ENCODE measurements at regions not wholly inside any gene's neighbourhood (a gene's known extent, or its start where the extent isn't known, plus 50 kb on each side); places are given as distances from the start of the nearest gene placed in this dataset.

DNA sequence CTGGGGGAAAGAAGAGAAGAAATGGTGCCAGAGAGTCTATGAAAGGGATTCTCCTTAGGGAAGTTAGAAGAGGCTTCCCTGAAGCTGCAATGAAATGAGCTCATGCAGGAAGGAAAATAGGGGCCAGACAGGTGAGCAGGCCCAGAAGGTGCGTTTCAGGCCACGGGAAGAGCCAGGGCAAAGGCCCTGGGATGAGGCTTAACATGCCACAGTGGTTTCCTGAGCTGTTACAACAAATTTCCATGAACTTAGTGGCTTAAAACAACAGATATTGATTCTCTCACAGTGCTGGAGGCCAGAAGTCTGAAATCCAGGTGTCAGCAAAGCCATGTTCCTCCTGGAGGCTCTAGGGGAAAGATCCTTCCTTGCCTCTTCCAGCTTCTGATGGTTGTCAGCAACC, 167.9 kb downstream of the TFAP2C start:
- Mint-ChIP-seq H3K27me3 (peaks cover under 1% of the 10 kb centered on the region), H3K4me3 (no peak overlapping the region), H3K4me1 (no peaks in the 10 kb centered on the region), H3K9me3 (peaks cover 8% of the 10 kb centered on the region), H3K27ac (no peak overlapping the region), H3K36me3 (no peaks in the 10 kb centered on the region)
- no peak for DNase-seq

DNA sequence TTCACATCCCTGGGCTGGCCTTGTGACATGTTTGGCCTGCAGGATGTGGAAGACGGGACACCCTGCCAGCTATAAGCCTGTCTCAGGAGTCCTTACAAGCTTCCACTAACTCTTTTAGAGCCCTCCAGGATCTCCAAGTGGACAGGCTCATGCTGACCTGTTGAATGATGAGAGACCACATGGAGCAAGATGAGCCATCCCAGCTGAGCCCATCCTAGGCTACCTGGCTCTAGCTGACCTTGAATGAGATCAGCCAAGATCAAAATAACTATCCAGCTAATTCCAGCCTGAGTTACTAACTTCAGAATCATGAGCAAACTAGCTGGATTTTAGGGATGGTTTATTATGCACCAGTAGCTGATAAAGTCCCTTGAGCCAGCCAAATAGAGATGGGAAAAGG, 169.5 kb downstream of the TFAP2C start:
- no peak overlapping the region for H3K27ac Mint-ChIP-seq
- peaks cover 4% of the 10 kb centered on the region for H3K27me3 Mint-ChIP-seq

DNA sequence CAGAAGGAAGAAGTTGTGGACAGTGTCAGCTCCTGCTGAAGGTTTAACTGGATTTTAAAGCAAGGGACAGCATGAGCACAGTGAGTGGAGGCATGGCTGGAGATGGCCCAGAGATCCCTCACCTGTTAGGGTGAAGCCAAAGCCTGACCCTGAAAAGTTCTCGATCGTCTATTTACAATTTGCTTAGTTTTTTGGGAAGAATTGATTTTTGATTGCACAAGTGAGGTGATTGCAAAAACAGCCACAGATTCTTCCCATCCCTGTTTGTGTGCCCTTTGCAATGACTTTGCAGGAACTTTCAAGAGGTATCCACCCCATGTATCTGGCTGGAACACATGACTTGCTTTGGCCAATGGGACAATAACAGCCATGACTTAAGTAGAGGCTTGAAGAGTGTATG, 170.1 kb downstream of the TFAP2C start:
- H3K27ac Mint-ChIP-seq: no peak overlapping the region
- no peaks in the 10 kb centered on the region for H3K4me1 Mint-ChIP-seq
- peaks cover 8% of the 10 kb centered on the region for H3K9me3 Mint-ChIP-seq
- H3K4me3 Mint-ChIP-seq: no peak overlapping the region
- no peak for DNase-seq
- H3K36me3 Mint-ChIP-seq: no peaks in the 10 kb centered on the region
- H3K27me3 Mint-ChIP-seq: peaks cover 4% of the 10 kb centered on the region

More for the DNA sequence above, 169.5 kb downstream of the TFAP2C start:
- H3K36me3 Mint-ChIP-seq: no peaks in the 10 kb centered on the region
- peaks cover 8% of the 10 kb centered on the region for H3K9me3 Mint-ChIP-seq
- no peaks in the 10 kb centered on the region for H3K4me1 Mint-ChIP-seq
- no peak overlapping the region for H3K4me3 Mint-ChIP-seq
- DNase-seq: no peak

GRCh38 chr20:56800088-56800487, 171.0 kb downstream of the TFAP2C start:
- H3K4me1 Mint-ChIP-seq: no peaks in the 10 kb centered on the region
- no peaks in the 10 kb centered on the region for H3K36me3 Mint-ChIP-seq
- H3K27me3 Mint-ChIP-seq: peaks cover 4% of the 10 kb centered on the region
- peaks cover 8% of the 10 kb centered on the region for H3K9me3 Mint-ChIP-seq
- no peak overlapping the region for H3K4me3 Mint-ChIP-seq
- no peak for DNase-seq
- no peak overlapping the region for H3K27ac Mint-ChIP-seq

DNA sequence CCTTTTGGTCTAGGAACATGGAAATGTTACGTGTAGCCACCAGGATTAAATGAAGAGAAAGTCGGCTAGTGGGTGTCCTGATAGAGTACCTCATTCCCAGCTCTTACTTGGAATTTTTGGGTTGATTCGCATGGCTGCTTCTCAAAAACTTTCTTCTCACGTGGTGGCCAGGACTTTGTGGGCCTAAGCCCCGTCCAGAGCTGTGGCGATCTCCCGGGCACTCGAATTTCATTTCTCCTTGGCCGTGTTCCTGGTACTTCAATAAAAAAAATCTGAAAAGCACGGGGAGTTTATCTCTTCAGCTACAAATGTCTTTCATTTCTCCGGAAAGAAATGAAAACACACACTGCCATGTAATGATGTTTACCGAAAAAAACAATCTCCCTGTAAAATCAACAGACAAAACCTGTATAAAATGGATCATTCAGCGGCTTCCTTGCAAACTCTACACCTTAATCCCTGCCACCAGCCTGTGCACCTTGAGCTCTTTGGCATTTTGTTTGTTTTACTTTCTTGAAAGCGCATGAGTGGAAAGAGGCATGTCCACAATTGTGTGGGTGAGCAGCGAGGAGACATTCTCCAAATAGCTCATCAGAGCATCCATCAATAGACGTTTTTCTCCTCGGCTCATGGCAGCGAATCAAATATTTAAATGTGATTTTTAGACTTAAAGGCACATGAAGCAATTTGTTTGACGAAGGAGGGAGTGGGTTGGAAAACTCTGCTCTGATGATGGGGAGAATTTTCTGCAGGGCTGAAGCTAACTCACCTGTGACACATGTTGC, 173.1 kb downstream of the TFAP2C start:
- Mint-ChIP-seq H3K4me3 (no peak overlapping the region), H3K36me3 (no peaks in the 10 kb centered on the region), H3K9me3 (peaks cover 8% of the 10 kb centered on the region), H3K27me3 (peaks cover 8% of the 10 kb centered on the region), H3K4me1 (no peaks in the 10 kb centered on the region), H3K27ac (no peak overlapping the region)
- no peak for DNase-seq

DNA sequence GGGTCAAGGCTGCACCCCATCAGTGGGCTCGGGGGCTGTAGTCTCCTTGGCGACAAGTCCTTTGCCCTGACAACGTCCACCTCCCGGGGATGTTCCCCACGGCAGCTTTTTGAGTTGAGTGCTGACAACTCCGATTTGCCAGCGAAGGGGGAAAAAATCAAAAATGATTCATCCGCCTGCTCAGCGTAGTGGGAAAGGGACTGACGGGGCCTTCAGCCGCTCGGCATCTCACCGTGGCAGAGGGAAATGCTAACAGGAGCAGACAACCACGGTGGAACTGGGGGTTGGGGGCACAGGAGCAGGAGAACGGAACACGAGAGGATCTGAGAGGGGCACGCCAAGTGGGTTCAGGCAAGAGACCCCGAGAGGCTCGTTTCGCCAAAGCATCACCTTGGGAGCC, 173.7 kb downstream of the TFAP2C start:
- no peak overlapping the region for H3K27ac Mint-ChIP-seq
- H3K27me3 Mint-ChIP-seq: peaks cover 8% of the 10 kb centered on the region
- DNase-seq: no peak

GRCh38 chr20:56805313-56805712, 176.2 kb downstream of the TFAP2C start:
- Mint-ChIP-seq H3K4me1 (no peaks in the 10 kb centered on the region), H3K9me3 (no peaks in the 10 kb centered on the region), H3K27me3 (peaks cover 8% of the 10 kb centered on the region), H3K27ac (no peak overlapping the region), H3K36me3 (no peaks in the 10 kb centered on the region), H3K4me3 (no peak overlapping the region)
- DNase-seq: no peak

More for the DNA sequence above, 173.7 kb downstream of the TFAP2C start:
- no peak overlapping the region for H3K4me3 Mint-ChIP-seq
- H3K9me3 Mint-ChIP-seq: peaks cover 8% of the 10 kb centered on the region
- no peaks in the 10 kb centered on the region for H3K4me1 Mint-ChIP-seq
- H3K36me3 Mint-ChIP-seq: no peaks in the 10 kb centered on the region

DNA sequence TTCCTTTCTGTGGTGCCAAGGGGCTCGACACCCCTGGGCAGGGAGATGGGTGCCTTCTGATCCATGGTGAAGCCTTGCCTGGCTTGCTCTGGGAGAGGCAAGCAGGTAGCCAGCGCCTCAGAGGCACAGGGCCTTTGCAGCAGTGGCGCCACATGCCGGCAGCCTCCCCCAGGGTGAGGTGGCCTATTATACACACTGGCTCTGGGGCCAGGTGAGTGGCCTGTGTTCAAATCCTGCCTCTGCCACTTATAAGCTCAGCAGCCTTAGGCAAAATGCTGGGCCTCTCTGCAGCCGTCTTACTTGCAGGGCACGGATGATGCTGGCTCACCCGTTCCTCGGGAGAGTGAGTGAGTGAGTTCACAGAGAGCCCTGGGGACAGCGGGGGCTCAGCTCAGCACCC, 176.9 kb downstream of the TFAP2C start:
- Mint-ChIP-seq H3K27me3 (peaks cover 8% of the 10 kb centered on the region), H3K4me3 (no peak overlapping the region), H3K27ac (no peak overlapping the region), H3K36me3 (no peaks in the 10 kb centered on the region), H3K4me1 (no peaks in the 10 kb centered on the region), H3K9me3 (no peaks in the 10 kb centered on the region)
- DNase-seq: no peak

DNA sequence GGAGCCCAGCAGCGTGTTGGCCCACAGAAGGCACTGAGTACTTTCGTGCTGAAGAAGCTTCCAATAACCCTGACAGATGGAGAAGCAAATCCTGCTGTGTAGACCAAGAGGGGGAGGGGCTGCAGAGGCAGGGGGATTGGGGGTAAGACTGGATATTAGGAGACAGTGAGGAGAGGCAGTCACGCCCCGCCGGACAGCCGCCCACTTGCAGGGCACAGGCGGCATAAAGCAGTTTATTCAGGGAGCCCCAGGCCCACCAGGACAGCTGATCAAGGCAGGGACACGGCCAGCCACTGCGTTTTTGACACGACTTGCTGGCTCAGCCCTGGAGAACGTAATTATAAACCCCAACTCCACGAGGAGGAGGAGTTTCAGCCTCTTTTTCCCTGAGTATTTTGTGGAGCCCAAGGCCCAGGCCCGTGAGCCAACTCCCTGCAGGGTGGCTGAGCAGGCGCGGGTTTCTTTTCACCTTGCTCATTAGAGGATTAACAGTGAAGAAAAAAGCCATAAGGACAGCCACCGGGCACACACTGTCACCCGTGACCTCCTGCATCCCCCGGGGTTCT, 177.9 kb downstream of the TFAP2C start:
- Mint-ChIP-seq H3K4me3 (no peak overlapping the region), H3K27ac (no peak overlapping the region), H3K36me3 (no peaks in the 10 kb centered on the region), H3K27me3 (peaks cover 8% of the 10 kb centered on the region), H3K9me3 (no peaks in the 10 kb centered on the region), H3K4me1 (no peaks in the 10 kb centered on the region)
- DNase-seq: no peak

DNA sequence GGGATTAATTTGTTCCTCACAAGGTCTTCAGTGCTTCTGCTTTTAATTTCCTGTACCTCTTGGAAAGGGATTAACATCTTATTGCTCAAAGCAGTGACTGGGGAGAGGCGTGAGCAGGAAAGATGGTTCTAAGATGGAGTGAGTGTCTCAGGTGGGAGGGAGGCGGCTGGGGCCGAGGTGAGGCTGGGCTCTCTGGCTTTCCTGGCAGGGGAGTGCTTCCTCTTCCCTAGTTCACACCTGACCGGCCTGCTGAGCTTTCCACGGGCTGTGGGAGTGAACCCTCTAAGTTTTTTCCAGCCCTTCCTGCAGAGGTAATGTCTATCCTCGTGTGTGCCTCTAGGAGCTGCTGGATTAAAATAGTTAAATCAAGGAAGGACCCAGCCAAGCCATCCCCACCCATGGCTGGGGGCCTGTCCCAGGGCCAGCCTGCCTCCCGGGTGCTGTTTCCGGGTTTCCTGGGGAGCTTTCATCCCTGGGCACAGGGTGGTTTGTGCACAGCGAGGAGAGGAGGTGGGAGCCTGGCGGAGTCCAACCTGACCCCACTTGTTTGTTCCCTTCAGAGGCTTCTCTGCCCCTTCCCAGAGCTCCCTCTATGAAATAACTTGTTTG, 179.1 kb downstream of the TFAP2C start:
- no peak for DNase-seq
- Mint-ChIP-seq H3K9me3 (no peaks in the 10 kb centered on the region), H3K27ac (no peak overlapping the region), H3K4me3 (no peak overlapping the region), H3K4me1 (no peaks in the 10 kb centered on the region), H3K36me3 (no peaks in the 10 kb centered on the region), H3K27me3 (peaks cover 4% of the 10 kb centered on the region)

DNA sequence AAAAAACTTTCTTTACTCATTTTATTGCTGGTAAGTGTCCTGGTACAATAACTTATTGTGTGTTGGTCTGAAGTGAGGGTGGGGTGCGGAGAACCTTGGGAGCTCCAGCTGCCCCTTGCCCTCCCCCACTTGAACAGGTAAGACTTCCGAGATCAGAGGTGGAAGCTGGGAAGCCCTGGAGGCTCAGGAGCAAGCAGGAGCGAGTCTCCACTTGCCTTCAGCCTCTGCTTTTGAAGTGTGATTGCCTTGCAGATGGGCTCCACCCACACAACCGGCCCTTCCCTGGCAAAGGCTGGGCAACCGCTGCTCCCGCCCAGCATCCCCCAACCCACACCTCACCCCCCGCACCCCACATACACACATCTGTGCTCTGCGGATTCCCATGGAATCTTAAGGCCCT, 179.6 kb downstream of the TFAP2C start:
- H3K9me3 Mint-ChIP-seq: no peaks in the 10 kb centered on the region

GRCh38 chr20:56809668-56810067, 180.6 kb downstream of the TFAP2C start:
- H3K27ac Mint-ChIP-seq: no peak overlapping the region
- no peaks in the 10 kb centered on the region for H3K36me3 Mint-ChIP-seq
- no peak for DNase-seq
- H3K4me3 Mint-ChIP-seq: no peak overlapping the region
- H3K9me3 Mint-ChIP-seq: peaks cover under 1% of the 10 kb centered on the region
- H3K27me3 Mint-ChIP-seq: peaks cover 4% of the 10 kb centered on the region
- no peaks in the 10 kb centered on the region for H3K4me1 Mint-ChIP-seq

More for the DNA sequence above, 179.6 kb downstream of the TFAP2C start:
- no peaks in the 10 kb centered on the region for H3K4me1 Mint-ChIP-seq
- no peak for DNase-seq
- H3K4me3 Mint-ChIP-seq: no peak overlapping the region
- no peaks in the 10 kb centered on the region for H3K36me3 Mint-ChIP-seq
- H3K27ac Mint-ChIP-seq: no peak overlapping the region
- peaks cover 4% of the 10 kb centered on the region for H3K27me3 Mint-ChIP-seq

DNA sequence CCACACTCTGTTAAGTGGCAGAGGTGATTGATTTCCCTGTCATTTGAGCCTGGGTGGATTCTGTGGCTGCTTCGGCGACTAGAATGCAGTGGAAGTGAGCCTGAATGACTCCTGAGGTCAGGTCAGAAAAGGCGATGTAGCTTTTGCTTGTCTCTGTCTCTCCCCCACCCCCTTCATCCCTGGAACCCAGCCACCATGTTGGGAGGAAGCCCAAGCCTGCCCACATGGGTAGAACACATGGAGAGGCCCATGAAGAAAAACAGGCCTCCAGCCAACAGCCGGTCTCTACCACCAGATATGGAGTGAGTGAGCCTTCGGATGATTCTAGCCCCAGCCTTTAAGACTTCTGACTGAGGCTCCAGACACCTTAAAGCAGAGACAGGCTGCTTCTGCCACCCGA, 181.0 kb downstream of the TFAP2C start:
- Mint-ChIP-seq H3K4me1 (no peaks in the 10 kb centered on the region), H3K4me3 (no peak overlapping the region), H3K9me3 (peaks cover 2% of the 10 kb centered on the region), H3K36me3 (no peaks in the 10 kb centered on the region), H3K27me3 (peaks cover 4% of the 10 kb centered on the region), H3K27ac (no peak overlapping the region)
- no peak for DNase-seq

- H3K4me3 Mint-ChIP-seq: no peak overlapping the region
- no peak overlapping the region for H3K27ac Mint-ChIP-seq
- H3K36me3 Mint-ChIP-seq: no peaks in the 10 kb centered on the region
- H3K27me3 Mint-ChIP-seq: peaks cover 6% of the 10 kb centered on the region
- no peaks in the 10 kb centered on the region for H3K4me1 Mint-ChIP-seq
- peaks cover 3% of the 10 kb centered on the region for H3K9me3 Mint-ChIP-seq
- DNase-seq: no peak
These were observed 186.7 kb downstream of the TFAP2C start for GRCh38 chr20:56815796-56816195.

DNA sequence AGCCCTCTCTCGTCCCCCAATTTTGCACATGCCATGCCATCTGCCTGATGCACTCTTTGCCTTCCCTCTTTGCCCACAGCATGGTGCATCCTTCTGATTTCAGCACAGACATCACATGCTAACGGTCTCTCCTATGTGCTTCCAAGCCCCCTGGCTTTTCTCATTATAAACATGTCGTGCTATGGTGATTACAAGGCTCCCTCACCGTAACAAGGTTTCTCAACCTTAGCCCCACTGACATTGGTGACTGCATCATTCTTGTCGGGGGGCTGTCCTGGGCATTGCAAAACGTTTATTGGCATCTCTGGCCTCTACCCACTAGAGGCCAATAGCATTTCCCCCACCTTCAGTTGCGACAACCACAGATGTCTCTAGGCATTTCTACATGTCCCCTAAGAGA, 187.2 kb downstream of the TFAP2C start:
- Mint-ChIP-seq H3K4me3 (no peak overlapping the region), H3K27ac (no peak overlapping the region), H3K4me1 (no peaks in the 10 kb centered on the region), H3K27me3 (peaks cover 6% of the 10 kb centered on the region), H3K9me3 (peaks cover 3% of the 10 kb centered on the region), H3K36me3 (no peaks in the 10 kb centered on the region)
- DNase-seq: no peak
